HG02642 (cell line): ENCODE measurements at regions not wholly inside any gene's neighbourhood (a gene's known extent, or its start where the extent isn't known, plus 50 kb on each side); places are given as distances from the start of the nearest gene placed in this dataset.

Experiments
- ATAC-seq: cut with Tn5 transposase; IDR thresholded peaks from one replicate; pipeline ENCODE4 v1.9.1; 2021; ENCODE audit warnings: mild to moderate bottlenecking; ENCODE audit not compliant: unreplicated experiment, poor library complexity

GRCh38 chr14:22393796-22394195 lies 195.2 kb downstream of the DAD1 start:
- no peak for ATAC-seq

GRCh38 chr14:22391908-22392565 lies 197.0 kb downstream of the DAD1 start:
- peak; percentile 38 for ATAC-seq

DNA sequence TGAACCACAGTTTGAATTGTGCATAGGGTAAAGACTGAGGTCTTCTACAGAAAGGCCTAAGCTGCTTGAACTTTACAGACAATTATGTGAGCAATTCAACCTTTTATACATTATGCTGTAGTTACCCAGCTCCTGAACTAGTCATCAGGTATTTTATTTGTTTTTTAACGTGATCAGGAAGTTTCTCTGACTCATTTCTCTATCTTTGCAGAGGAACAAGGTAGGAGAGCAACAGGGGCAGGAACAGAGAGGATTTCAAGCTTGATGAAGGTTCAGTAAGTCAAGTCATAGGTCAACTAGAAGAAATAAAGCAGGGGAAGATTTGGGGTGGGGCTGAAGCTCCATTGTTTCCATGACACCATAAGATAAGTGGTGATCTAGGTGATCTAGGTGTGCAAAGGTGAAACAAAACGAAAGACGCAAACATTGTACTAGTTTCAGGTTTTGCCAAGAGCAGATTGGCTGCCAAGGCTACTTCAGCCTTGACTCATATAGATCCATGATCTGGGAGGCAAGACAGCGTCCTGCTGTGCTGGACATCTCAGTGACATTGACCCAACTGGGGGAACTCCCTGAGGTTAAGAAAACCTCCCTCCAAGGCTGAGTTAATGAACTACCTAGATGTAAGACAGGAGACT lies 198.1 kb downstream of the DAD1 start:
- peak; percentile 50 for ATAC-seq

DNA sequence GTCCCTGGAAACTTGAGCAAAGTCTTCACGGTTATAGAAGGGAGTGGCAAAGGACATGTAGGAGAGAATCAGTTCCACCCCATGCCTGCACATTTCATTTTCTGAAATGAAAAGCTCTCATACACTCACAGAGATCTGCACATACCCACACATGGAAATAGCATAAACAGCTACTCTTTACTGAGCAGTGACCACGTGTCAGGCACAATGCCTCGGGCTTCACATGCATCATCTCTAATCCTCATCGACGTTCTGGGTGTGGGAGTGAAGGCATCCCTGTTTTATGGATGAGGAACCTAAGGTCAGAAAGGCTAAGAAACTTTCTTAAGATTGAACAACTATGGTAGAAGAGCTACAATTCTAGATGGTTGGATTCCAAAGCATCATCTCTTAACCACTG lies 198.8 kb downstream of the DAD1 start:
- ATAC-seq: no peak

DNA sequence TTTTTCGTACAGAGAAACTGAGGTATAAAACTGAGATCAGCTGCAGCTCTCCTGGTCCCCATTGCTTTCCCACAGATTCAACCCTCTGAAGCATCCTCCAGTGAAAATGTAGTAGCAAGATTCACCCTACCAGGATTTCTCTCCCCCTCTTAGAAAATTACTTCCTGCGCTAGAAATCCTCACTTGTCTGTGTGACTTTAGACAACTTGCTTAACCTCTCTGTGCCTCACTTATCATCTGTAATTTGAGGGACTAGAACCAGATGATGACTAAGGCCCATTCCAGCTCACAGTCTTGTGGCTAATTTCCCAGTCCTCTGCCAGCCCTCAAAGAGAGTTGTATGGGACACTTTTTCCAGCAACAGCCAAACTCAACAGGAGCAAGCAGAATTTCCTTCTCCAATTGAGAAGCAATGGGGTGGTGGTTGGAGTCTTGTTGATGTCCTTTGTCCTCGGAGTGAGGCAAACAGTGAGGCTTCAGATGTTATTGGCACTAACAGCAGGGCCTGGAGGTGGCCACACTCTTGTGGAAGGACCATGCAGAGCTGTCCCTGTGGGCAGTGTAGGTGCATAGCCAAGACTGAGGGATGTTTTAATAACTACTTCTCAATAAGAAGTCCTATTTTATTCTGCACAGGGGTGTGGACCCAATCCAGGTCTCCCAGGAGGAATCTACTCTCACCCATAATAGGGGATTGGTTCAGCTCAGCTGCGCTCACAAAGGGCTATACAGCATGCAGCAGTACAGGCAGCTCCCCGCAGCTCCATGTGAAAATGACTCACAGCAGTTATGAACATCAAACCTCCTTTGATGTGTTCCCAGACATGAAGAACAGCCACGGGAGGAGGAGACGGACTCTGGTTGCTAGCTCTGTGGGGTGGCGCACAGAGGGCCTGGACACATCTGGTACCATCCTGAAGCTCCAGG lies 200.1 kb downstream of the DAD1 start:
- no peak for ATAC-seq

GRCh38 chr14:22387776-22388241 lies 201.2 kb downstream of the DAD1 start:
- no peak for ATAC-seq

DNA sequence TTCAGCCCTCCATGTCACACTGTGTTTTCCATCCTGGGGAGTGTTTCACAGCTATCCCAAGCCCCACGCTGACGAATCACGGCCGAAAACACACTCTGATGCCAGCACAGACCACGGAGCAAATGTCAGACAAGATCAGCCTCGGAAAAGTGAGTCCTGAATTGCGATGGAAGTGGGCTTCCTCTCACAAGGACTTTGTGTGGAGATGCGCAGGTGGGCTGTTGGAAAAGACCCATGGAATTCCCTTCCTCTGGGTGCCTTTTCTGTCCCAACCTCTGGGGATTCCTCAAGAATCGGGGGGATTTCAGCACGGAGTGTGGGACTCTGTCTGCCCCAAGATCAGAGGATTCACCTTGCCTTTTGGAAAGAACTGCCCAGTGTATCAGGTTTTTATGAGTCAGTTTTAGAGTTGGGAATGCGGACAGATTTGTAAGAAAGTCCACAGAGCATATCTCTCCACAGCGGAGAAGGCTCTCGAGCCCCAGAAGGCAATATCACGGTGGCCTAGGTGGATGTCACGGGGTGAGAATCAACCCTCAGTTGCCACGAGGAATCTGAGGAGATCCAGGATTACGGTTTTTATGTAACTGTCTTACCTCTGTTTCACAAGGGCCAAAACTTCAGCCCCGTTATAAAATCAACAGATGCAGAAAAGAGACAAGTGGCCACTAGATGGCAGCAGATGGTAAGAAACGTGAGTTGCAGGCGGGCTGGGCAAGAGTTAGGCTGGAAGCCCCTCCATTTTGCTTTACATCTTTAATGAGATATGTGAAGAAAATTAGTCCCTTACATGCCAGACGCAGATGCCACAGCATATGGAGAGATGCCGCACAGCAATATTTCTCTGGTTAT lies 201.9 kb downstream of the DAD1 start:
- ATAC-seq: no peak

- ATAC-seq: no peak
Measured at GRCh38 chr14:22384974-22385526, 204.0 kb downstream of the DAD1 start.

DNA sequence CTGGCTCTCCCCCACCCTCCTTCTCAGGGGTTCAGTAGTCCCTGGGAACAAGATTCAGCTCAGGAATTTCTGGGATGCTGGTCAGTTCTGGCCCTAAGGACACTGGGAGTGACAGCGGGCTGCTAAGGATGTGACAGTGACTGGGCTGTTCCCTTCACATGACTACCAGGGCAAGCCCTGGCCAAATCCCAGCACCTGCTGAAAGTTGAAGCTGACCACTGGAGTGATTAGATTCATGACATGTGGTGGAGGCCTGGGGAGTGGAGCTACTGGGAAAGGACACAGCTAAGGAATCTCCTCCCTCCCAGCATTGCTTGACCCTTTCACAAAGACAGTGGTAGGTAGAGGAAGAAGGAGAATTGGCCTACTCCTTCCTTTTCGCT lies 204.9 kb downstream of the DAD1 start:
- peak; percentile 21 for ATAC-seq

GRCh38 chr14:22383515-22384166 lies 205.4 kb downstream of the DAD1 start:
- ATAC-seq: peak; percentile 57

GRCh38 chr14:22382955-22383354 lies 206.1 kb downstream of the DAD1 start:
- ATAC-seq: no peak

DNA sequence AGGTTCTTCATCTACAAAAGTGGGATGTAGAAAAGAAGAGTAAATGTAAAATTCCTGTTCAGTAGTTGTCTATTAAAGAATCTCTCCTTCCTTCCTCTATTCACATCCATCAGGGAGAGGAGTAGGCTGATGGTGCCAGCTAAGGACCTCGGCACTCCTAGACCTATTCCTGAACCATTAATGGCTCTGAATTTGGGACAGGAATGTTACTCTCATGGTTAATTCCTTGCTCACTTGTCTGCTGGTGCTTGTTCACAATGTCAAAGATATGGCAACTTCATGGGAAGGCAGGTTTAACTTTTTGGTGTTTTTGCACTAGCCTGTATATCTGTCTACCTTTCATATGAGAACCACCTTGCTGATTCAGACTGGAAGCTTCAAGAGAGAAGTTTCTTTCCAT lies 206.6 kb downstream of the DAD1 start:
- no peak for ATAC-seq

DNA sequence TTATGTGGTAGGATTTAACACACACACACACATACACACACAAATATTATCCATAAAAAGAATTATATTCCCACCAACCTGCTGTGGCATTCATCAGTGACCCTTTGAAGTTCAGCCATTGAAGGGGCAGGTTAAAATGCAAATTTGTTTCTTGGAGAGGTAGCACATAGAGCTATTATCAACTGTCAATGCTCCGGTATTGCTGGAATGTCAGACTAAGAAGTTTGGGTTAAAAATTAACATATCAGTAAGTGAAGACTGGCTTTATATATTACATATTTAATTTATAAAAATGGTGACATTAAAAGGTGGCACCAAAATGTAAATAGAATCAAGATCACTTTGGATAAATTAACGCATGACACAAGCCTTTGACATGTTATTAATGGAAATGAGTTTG lies 207.3 kb downstream of the DAD1 start:
- no peak for ATAC-seq

GRCh38 chr14:22381408-22381760 lies 207.6 kb downstream of the DAD1 start:
- no peak for ATAC-seq

DNA sequence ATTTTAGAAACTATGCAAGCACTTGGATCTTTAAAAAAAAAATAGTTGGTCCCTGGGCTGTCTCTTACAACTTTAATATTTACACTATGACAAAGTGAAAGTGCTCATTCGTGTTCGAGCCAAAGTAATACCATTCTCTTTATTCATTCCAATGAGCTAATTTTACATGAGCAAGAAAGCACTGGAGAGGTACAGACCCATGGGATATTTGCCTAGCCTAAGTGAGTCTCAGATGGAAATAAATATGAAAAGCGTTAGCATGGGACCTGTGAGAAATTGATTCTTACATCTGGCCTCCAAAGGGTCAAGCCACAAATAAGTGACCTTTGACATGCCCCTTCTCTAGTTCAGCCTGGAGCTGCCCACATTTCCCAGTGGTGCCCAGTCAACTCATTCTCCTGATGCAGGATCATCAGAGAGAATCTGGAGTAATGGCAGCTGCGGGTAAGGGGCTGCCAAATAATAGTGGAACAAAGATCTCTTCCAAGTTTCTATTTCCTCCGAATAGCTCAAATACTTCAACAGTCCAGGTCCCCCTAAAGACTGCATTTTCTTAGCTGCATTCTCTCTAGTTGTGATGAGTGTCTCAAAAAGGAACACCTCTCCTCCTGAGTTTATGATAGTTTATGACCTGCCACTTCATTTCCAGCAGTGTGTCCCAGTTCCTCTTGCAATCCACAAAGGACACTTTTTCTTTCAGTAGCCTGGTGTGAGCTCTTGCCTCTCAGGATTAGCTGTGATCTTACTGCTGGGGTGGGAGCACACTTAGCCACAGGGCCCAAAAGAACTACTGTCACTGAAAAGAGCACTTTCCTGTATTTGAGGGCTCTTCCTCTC lies 208.2 kb downstream of the DAD1 start:
- no peak for ATAC-seq

- ATAC-seq: no peak
Measured at GRCh38 chr14:22379727-22380126, 209.3 kb downstream of the DAD1 start.

- no peak for ATAC-seq
Measured at GRCh38 chr14:22378181-22378580, 210.8 kb downstream of the DAD1 start.

DNA sequence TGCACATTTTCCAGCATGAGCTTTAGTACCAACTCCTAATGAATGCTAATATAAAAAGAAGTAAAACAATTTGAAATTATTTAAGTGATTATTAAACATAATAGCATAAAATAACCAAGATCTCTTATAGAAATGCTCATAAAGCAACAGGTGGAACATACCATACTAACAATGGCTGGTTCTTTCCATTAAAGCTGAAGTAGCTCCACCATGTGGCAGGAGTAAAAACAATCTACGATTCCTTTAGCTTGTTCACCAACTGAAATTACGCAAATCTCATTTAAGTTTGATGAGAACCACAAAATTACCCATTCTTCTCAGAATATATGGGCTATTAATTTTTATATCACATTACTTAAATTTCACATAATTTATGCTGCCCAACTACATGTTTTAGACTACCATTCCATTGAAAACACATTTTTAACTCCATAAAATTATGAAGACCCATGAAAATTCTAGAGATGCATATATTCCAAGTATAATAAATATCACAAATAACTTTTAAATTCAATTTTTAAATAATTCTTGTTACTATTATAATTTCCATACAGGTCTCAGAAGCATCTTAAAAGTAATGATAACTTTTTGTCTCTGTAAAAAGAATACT lies 213.6 kb downstream of the DAD1 start:
- no peak for ATAC-seq
